ENCODE measurements at regions not wholly inside any gene's neighbourhood (a gene's known extent, or its start where the extent isn't known, plus 50 kb on each side); places are given as distances from the start of the nearest gene placed in this dataset.

GRCh38 chr6:101302593-101302992 lies 90.9 kb upstream of the GRIK2 start:
- Histone ChIP-seq H3K4me2 (ENCODE audit: low read depth, low read length) (no peak overlapping the region), H3K9me3 (ENCODE audit: low read length) (peaks cover 26% of the 10 kb centered on the region), H3K36me3 (replicated peaks in 1 of 2; ENCODE audit: control insufficient read depth in 1 of 2, insufficient read depth in 2 of 2, low read length in 2 of 2) (no peaks in the 10 kb centered on the region), H4K20me1 (ENCODE audit: insufficient read depth, low read length) (no peaks in the 10 kb centered on the region), H3K4me3 (replicated peaks in 1 of 3; ENCODE audit: insufficient read depth in 1 of 3, low read depth in 2 of 3, low read length in 3 of 3) (no peak overlapping the region), H3K4me1 (ENCODE audit: insufficient read depth, low read length) (no peaks in the 10 kb centered on the region), H3K79me2 (ENCODE audit: insufficient read depth, low read length) (no peaks in the 10 kb centered on the region), H3K9ac (ENCODE audit: insufficient read depth, low read depth, low read length) (no peak overlapping the region), H3K27ac (ENCODE audit: extremely low read length, insufficient read depth, low read length) (no peak overlapping the region), H3K27me3 (ENCODE audit: control insufficient read depth in 1 of 2, insufficient read depth in 2 of 2, low read length in 2 of 2) (no peaks in the 10 kb centered on the region; a peak in 1 of 5 replicates), H2AFZ (ENCODE audit: low read length) (no peak overlapping the region)
- ChIA-PET POLR2A (no interaction called here), CTCF (ENCODE audit: low intra/inter-chr PET ratio, low total read pairs) (no interaction called here)
- FAIRE-seq: no peak
- TF ChIP-seq TRAFD1 (CRISPR knock-in tag; IDR thresholded peaks at IDR 0.05; ENCODE audit: borderline replicate concordance): no peak
- TF ChIP-seq ZNF609 (CRISPR knock-in tag; IDR thresholded peaks at IDR 0.05; ENCODE audit: borderline replicate concordance): no peak
- no peak for TF ChIP-seq ZNF230 (CRISPR knock-in tag; IDR thresholded peaks at IDR 0.05)
- no peak for TF ChIP-seq KLF15 (CRISPR knock-in tag; IDR thresholded peaks at IDR 0.05; ENCODE audit: borderline replicate concordance)
- TF ChIP-seq NR3C1 (CRISPR knock-in tag; IDR thresholded peaks at IDR 0.05): no peak
- no peak for TF ChIP-seq ADNP (CRISPR knock-in tag; IDR thresholded peaks at IDR 0.05)
- no peak for TF ChIP-seq ZSCAN30 (CRISPR knock-in tag; IDR thresholded peaks at IDR 0.05)
- no peak for TF ChIP-seq ZNF138 (CRISPR knock-in tag; IDR thresholded peaks at IDR 0.05; ENCODE audit: low read depth)
- no peak for TF ChIP-seq IRF1 (CRISPR knock-in tag; IDR thresholded peaks at IDR 0.05; ENCODE audit: low read depth)
- no peak for TF ChIP-seq SNAPC5 (CRISPR knock-in tag; IDR thresholded peaks at IDR 0.05; ENCODE audit: borderline replicate concordance)
- TF ChIP-seq ZNF710 (CRISPR knock-in tag; IDR thresholded peaks at IDR 0.05; ENCODE audit: borderline replicate concordance): no peak
- TF ChIP-seq PHF21A (CRISPR knock-in tag; IDR thresholded peaks at IDR 0.05): no peak
- TF ChIP-seq ZNF496 (CRISPR knock-in tag; IDR thresholded peaks at IDR 0.05; ENCODE audit: insufficient replicate concordance): no peak
- no peak for TF ChIP-seq EED (CRISPR knock-in tag; IDR thresholded peaks at IDR 0.05)
- 0% methylated on average over 1 of the region's 1 CpG for WGBS (ENCODE audit: low lambda C conversion rate)
- BruUV-seq (replicated peaks): no TSS peak
- no peak for DNase-seq (ENCODE audit: low spot score)
- in situ Hi-C loops (cut with HindIII; ENCODE audit: extremely low pct_ligation_motif_present, low pct_unique_long_range_greater_than_20kb): no loop called here
- intact Hi-C loops (cut with micrococcal nuclease; ENCODE audit: unreplicated experiment): no loop called here
- ATAC-seq: no peak
